Common myeloid progenitor, CD34-positive (primary cell): ENCODE measurements at regions not wholly inside any gene's neighbourhood (a gene's known extent, or its start where the extent isn't known, plus 50 kb on each side); places are given as distances from the start of the nearest gene placed in this dataset.

Experiments used
- CTCF ChIA-PET: fragments of 350-600 bp; sonication (Branson Sonifier 250); formaldehyde crosslinking; loops from one replicate; lab custom pipeline; 2021; ENCODE audit warnings: antibody characterized with exemption; lab: Charles Lee
- POLR2A ChIA-PET: fragments of 350-600 bp; sonication (Branson Sonifier 250); formaldehyde crosslinking; loops from one replicate; lab custom pipeline; 2021; ENCODE audit warnings: antibody characterized with exemption; lab: Charles Lee
- DNase-seq, 3 donors: peaks; one replicate each; pipeline versions ENCODE4 v3.0.0 to v3.0.0-alpha.2; 2013
- H3K27ac ChIP-seq, 2 experiments: 1 replicate in 1 of 2; 2 replicates in 1 of 2; pipeline ENCODE4 v1.7.0; 2013; ENCODE audit warnings: inconsistent platforms in 2 of 2, low read length in 2 of 2, mild to moderate bottlenecking in 2 of 2, low read depth in 1 of 2, moderate library complexity in 1 of 2; ENCODE audit not compliant: severe bottlenecking in 2 of 2, insufficient read depth in 1 of 2, poor library complexity in 1 of 2
- H3K27me3 ChIP-seq, 5 experiments: replicated peaks in 2 of 5; 1 replicate in 3 of 5; 2 replicates in 2 of 5; pipeline versions ENCODE4 v1.6.1 to v1.7.0; 2013; ENCODE audit warnings: low read length in 4 of 5, mild to moderate bottlenecking in 2 of 5, moderate library complexity in 2 of 5, inconsistent platforms in 1 of 5; ENCODE audit not compliant: insufficient read depth in 5 of 5, control insufficient read depth in 4 of 5
- H3K36me3 ChIP-seq, 4 experiments: 1 replicate in 2 of 4; 2 replicates in 2 of 4; pipeline versions ENCODE4 v1.6.1 to v1.7.0; 2013; ENCODE audit warnings: low read length in 3 of 4, control low read depth in 1 of 4, mild to moderate bottlenecking in 1 of 4; ENCODE audit not compliant: control insufficient read depth in 4 of 4, insufficient read depth in 4 of 4
- H3K4me1 ChIP-seq, 4 experiments: 1 replicate in 3 of 4; 2 replicates in 1 of 4; pipeline versions ENCODE4 v1.6.1 to v1.7.1; 2013; ENCODE audit warnings: low read length in 3 of 4, mild to moderate bottlenecking in 3 of 4, control low read depth in 1 of 4, inconsistent platforms in 1 of 4, moderate library complexity in 1 of 4; ENCODE audit not compliant: control insufficient read depth in 4 of 4, insufficient read depth in 4 of 4; ENCODE audit errors: control extremely low read depth in 1 of 4
- H3K4me3 ChIP-seq, 7 experiments: 1 replicate in 4 of 7; 2 replicates in 3 of 7; pipeline versions ENCODE4 v1.5.1 to v1.7.0; 2013; ENCODE audit warnings: mild to moderate bottlenecking in 7 of 7, low read length in 6 of 7, moderate library complexity in 6 of 7, inconsistent platforms in 2 of 7, low read depth in 2 of 7, control low read depth in 1 of 7; ENCODE audit not compliant: insufficient read depth in 4 of 7, control insufficient read depth in 1 of 7; ENCODE audit errors: extremely low read depth in 1 of 7
- H3K9me3 ChIP-seq, 5 experiments: 1 replicate in 4 of 5; 2 replicates in 1 of 5; pipeline versions ENCODE4 v1.6.1 to v1.7.1; 2013; ENCODE audit warnings: low read length in 4 of 5, mild to moderate bottlenecking in 2 of 5, inconsistent platforms in 1 of 5, low read depth in 1 of 5, moderate library complexity in 1 of 5; ENCODE audit not compliant: control insufficient read depth in 4 of 5, insufficient read depth in 2 of 5; ENCODE audit errors: control extremely low read depth in 1 of 5
- WGBS: methylation state at CpG from one replicate; pipeline ENCODE4 v1.1.5; 2013; ENCODE audit not compliant: insufficient coverage; 5-methylcytosine and 5-hydroxymethylcytosine counted together

DNA sequence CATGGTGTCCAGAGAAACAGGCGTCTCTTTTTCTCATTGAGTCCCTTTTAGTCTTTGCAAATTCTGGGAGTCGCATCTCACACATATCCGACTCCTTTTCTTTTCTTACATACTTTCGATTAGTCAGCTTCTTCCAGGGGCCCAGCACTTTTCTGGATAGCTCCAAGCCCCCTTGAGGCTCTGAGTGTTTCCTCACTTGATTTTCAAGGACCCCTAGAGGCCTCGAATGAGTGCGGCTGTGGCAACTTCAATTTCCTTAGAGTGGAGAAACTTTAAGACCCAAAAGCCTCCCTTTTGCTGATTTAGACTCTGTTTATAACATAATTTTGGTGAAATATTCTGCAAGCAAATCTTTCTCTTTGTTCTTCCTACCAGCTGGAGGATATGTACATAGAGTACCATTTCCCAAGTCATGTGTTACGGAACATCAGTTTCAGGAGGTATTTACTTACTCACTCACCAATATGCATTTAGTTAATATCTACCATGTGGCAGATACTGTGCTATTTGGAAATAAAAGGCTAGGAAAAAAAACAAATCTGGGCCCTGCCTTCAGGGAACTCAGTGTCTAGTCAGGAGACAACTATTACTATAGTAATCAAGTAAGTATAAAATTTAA, 555.2 kb downstream of the REEP3 start:
- CTCF ChIA-PET = interaction anchor here (1.2 kb wide), 1 partner anchor 10 kb away, joined by 3 read pairs; no protein-coding TSS in a partner anchor
- Histone ChIP-seq H3K27me3 (peaks cover 0 to 4% (median 0%) of the 10 kb centered on the region in 5 experiments), H3K27ac (no peak overlapping the region), H3K9me3 (no peaks in the 10 kb centered on the region), H3K4me3 (no peak overlapping the region), H3K4me1 (no peaks in the 10 kb centered on the region), H3K36me3 (no peaks in the 10 kb centered on the region)
- DNase-seq = no peak
- WGBS = 76% methylated on average over 5 of the region's 7 CpGs
- POLR2A ChIA-PET = no interaction called here

DNA sequence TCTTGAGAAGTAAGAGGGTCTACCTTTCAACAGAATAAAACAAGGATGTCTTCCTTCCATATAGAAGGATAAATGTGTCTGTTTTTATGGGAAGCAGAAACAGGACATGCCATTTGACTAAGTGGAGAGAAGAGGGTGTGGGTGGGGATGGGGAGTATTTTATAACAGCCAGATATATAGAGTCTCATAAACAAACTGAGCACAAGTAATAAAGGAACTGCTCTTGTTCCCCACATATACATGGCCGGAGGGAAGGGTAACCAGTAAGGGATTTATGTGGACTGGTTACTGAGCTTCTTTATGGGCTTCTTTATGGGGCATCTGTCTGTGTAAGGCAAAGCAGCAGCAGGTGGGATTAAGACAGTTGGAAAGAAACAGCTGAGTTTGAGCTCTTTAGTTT, 558.1 kb downstream of the REEP3 start:
- H3K27ac ChIP-seq = no peak overlapping the region
- H3K36me3 ChIP-seq = no peaks in the 10 kb centered on the region
- 100% methylated on average over 1 of the region's 1 CpG for WGBS
- no peak overlapping the region for H3K4me3 ChIP-seq
- no peak for DNase-seq
- peaks cover 0 to 2% (median 0%) of the 10 kb centered on the region in 5 experiments for H3K27me3 ChIP-seq
- H3K4me1 ChIP-seq = no peaks in the 10 kb centered on the region
- ChIA-PET POLR2A (no interaction called here), CTCF (no interaction called here)
- no peaks in the 10 kb centered on the region for H3K9me3 ChIP-seq

DNA sequence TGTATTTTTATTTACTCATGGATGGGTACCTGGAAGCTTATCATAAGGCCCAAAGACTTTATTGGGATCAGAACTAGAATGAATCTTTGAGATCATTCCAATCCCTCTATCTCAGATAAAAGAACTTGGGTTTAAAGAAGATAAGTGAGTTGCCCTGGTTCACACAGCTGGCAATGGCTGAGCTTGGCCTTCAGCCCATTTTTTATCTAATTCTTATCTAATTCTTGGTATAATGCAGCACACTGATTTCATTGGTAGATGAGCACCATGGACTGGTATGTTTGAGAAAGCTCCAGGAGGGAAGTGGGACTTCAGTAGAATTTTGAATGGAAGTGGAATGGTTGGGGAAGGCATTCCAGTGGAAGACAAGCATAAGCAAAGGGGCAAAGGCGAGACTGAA, 558.9 kb downstream of the REEP3 start:
- CTCF ChIA-PET = no interaction called here
- Histone ChIP-seq H3K4me1 (no peaks in the 10 kb centered on the region), H3K27me3 (peaks cover 0 to 2% (median 0%) of the 10 kb centered on the region in 5 experiments), H3K4me3 (no peak overlapping the region), H3K27ac (no peak overlapping the region), H3K36me3 (no peaks in the 10 kb centered on the region), H3K9me3 (no peaks in the 10 kb centered on the region)
- 100% methylated on average over 1 of the region's 1 CpG for WGBS
- DNase-seq = no peak
- POLR2A ChIA-PET = no interaction called here

DNA sequence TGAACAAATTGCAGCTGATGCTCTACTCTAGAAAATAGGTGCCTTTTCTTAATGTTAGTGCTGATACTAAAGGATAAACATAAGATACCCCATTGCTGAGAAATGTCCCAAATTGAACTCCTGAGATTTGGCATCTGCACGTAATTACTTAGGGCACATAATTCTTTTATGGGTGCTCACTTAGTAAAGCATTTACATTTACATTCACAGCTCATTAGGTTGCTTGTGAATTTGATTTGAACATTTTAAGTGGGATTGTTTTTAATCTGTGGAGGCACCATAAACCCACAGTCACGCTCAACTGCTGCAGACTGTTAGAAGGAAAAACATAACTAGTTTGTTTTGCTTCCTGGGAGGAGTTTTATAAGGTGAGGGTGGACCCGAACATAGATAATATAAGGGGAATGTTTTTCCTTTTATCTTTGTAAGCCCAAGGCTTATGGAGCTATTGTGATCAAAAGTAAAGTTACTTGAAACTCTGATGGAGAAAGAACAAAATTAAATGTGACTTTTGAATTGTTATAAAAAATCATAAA, 560.8 kb downstream of the REEP3 start:
- peaks cover 0 to 2% (median 0%) of the 10 kb centered on the region in 5 experiments for H3K27me3 ChIP-seq
- H3K4me1 ChIP-seq = no peaks in the 10 kb centered on the region
- 90% methylated on average over 3 of the region's 3 CpGs for WGBS
- ChIA-PET POLR2A (no interaction called here), CTCF (no interaction called here)
- H3K4me3 ChIP-seq = no peak overlapping the region
- H3K9me3 ChIP-seq = no peaks in the 10 kb centered on the region
- no peak for DNase-seq
- no peaks in the 10 kb centered on the region for H3K36me3 ChIP-seq
- no peak overlapping the region for H3K27ac ChIP-seq

DNA sequence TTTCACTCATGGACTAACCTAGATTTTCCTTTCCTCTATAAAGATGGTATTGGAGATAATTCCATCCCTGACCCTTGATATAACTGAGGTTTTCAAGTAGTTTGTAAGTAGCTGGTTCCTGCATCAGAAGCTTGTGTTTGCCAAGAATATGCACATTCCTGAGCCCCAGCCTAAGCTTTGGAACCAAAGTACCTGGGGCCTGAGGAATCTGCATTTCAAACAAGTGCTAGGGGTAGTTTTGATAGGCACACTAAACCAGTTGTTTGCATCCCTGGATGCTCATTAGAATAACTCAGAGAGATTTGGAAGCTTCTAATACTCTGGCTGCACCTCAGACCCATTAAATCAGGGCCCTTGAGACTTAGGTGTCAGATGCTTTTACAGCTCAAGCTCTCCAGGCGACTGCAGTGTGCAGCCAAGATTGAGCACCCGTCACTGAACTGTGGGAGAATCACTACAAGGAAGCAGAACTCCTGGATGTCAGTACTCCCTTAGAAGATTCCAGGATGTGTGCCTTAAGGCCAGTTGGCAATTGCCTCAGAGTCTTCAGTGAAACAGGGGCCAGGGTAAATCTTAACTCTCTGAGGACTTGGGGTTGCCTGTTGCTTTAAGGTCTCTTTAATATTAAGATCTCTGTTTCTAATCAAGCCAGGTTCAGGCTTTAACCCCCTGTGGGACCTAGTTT, 565.0 kb downstream of the REEP3 start:
- DNase-seq = no peak
- no peaks in the 10 kb centered on the region for H3K27me3 ChIP-seq
- ChIA-PET POLR2A (no interaction called here), CTCF (interaction anchor here (1.4 kb wide), 1 partner anchor 10 kb away, joined by 3 read pairs; no protein-coding TSS in a partner anchor)
- H3K4me3 ChIP-seq = no peak overlapping the region
- no peaks in the 10 kb centered on the region for H3K9me3 ChIP-seq
- H3K36me3 ChIP-seq = no peaks in the 10 kb centered on the region
- 94% methylated on average over 2 of the region's 2 CpGs for WGBS
- H3K4me1 ChIP-seq = no peaks in the 10 kb centered on the region
- no peak overlapping the region for H3K27ac ChIP-seq

DNA sequence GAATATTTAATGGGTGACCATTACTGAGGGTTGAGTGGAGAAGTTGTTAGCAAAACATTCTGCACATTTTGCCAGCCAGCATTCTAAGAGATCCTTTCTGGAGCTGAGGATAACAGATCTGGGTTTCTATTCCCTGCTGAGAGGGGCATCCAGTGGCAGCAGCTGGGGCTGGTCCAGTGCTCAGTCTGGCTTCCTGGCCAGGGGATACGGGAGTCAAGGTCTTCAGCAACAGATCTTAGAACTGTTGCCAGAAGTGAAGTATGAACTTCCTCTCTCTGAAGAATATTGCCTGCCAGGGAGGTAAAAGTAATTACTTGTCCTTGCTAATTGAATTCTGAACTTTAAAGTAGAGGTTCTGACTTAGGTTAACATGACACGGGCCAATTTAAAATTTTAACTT, 568.4 kb downstream of the REEP3 start:
- no peak overlapping the region for H3K4me3 ChIP-seq
- ChIA-PET POLR2A (no interaction called here), CTCF (no interaction called here)
- H3K9me3 ChIP-seq = no peaks in the 10 kb centered on the region
- no peaks in the 10 kb centered on the region for H3K4me1 ChIP-seq
- 40% methylated on average over 2 of the region's 2 CpGs for WGBS
- no peaks in the 10 kb centered on the region for H3K36me3 ChIP-seq
- H3K27ac ChIP-seq = no peak overlapping the region
- no peaks in the 10 kb centered on the region for H3K27me3 ChIP-seq
- no peak for DNase-seq

DNA sequence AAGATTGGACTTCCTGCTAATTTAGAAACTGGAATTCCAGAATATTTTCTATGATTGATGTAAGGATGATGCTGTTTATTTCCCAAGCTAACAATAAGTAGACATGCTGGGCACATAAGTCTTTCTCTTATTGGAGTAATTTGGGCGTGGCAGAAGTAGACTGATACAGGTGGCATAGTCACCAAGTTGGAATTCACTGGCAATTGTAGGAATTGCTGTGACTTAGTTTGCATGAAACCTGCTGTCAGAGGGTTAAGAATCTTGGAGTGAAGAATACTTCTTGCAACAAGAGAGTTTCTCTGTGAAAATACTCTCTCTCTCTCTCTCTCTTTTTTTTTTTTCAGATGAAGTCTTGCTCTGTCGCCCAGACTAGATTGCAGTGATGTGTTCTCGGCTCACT, 569.7 kb downstream of the REEP3 start:
- DNase-seq = no peak
- H3K27ac ChIP-seq = no peak overlapping the region
- ChIA-PET CTCF (interaction anchor here (0.6 kb wide), 1 partner anchor 341 kb away, joined by 3 read pairs; no protein-coding TSS in a partner anchor), POLR2A (no interaction called here)
- H3K4me3 ChIP-seq = no peak overlapping the region
- H3K9me3 ChIP-seq = no peaks in the 10 kb centered on the region
- 100% methylated on average over 1 of the region's 3 CpGs for WGBS
- H3K36me3 ChIP-seq = no peaks in the 10 kb centered on the region
- H3K4me1 ChIP-seq = no peaks in the 10 kb centered on the region
- no peaks in the 10 kb centered on the region for H3K27me3 ChIP-seq
